LNCaP clone FGC (cell line): ENCODE measurements at regions not wholly inside any gene's neighbourhood (a gene's known extent, or its start where the extent isn't known, plus 50 kb on each side); places are given as distances from the start of the nearest gene placed in this dataset.

ENCODE experiments used
- DNase-seq: peaks from one replicate; pipeline ENCODE4 v3.0.0-alpha.2; 2011; ENCODE audit warnings: low read depth
- H3K4me3 ChIP-seq: 2 replicates; pipeline ENCODE4 v1.5.1; 2011; ENCODE audit warnings: mild to moderate bottlenecking, low read depth, low read length, control low read depth
- CTCF ChIP-seq: IDR thresholded peaks from 2 replicates; pipeline ENCODE4 v1.5.1; 2012; ENCODE audit warnings: mild to moderate bottlenecking; ENCODE audit not compliant: control insufficient read depth, insufficient read depth; ENCODE audit errors: extremely low read depth

DNA sequence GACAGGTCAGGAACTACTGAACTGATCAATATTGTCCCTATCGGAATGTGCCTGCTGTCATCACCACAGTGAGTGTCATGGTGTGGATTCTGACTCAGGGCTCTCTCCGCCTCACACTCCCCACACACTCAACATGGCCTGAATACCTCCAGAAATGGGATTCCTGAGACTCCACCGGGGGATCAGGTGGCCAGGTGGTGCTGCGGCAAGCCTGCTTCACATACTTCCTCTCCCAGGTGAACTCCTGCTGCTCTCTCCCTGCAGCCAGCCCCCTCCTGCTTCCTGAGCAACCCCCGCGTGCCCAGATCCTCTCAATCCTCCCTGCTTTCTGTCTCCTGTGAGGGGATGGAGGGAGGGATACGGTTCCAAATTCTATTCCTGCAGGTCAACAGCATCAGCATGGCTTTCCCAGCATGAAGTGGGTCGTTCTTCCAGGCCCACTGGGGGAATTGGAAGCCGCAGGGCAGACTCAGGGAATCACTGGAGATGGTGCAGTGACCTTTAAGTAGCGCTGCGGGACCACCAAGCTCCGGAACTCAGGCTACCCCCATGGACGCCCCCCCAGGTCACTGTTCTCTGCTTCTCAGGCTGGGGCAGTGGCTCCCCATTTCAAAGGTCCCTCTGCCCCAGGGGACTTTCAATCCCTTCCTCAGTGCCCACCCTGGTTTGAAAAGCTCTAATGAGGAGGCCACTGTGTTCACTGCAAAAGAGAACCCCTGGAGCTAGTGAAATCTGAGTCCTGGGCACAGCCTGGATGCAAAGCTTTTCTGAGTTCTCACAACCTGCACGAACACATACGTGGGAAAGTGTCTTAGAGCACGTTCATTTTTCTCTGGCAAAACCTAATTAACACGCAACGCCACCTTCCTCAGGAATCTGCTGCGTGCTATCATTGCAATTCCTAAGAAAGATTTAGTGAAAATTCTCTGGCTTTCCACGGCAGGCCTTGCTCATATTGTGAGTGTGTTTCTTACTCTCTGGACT, 168.4 kb downstream of the ZFP36L2 start:
- no peak for TF ChIP-seq CTCF
- no peak overlapping the region for H3K4me3 ChIP-seq
- no peak for DNase-seq

DNA sequence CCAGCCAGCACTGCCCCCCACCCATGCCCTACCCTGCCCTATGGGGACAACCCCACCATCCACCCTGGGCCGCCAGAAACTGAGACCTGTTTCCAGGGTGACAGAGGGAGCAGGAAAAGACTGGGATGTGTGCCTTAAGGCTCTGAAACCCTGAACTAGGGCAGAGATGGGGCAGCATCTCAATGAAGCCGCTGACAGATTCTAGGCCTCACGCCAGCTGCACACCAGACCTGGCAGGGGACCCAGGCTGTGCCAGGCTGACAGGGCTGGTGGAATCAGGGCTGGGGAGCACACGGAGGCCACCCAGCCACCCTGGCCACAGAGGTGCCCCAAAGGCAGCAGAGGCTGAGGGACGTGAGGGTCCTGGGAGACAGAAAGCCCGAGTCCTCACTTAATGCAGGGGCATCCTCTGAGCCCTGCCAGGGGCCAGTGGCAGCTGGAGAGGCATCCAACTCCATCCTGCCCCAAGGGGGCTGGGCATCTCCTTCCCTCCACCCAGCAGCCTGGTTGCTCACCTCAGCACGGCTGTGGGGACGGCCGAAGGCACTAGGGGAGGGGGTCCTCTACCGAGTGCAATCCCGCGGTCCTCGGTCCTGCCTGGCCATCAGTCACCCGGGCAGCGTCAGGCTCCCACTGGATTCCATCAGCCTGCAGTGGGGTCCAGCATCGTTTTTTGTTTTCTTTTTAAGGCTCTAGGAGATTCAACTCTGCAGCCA, 169.2 kb downstream of the ZFP36L2 start:
- no peak for DNase-seq
- no peak overlapping the region for H3K4me3 ChIP-seq
- TF ChIP-seq CTCF = no peak

DNA sequence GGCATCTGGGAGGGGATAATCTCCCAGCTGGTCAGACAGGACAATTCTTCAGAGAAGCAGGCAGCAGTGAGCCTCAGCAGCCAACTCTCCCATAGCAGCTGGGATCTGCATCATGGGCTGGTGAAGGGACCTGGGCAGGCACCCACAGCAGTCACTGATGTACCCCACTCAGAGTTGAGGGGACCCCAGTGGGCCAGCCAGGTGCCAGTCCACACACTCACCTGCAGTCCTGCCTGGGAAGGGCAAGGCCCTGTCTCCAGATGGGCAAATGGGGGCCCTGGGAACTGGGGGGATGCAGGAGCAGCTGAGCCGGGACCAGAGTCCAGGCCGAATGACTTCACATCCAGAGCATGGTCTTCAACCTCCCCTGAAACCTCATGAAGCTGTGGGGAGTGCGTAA, 170.4 kb downstream of the ZFP36L2 start:
- H3K4me3 ChIP-seq = no peak overlapping the region
- no peak for DNase-seq
- no peak for TF ChIP-seq CTCF

DNA sequence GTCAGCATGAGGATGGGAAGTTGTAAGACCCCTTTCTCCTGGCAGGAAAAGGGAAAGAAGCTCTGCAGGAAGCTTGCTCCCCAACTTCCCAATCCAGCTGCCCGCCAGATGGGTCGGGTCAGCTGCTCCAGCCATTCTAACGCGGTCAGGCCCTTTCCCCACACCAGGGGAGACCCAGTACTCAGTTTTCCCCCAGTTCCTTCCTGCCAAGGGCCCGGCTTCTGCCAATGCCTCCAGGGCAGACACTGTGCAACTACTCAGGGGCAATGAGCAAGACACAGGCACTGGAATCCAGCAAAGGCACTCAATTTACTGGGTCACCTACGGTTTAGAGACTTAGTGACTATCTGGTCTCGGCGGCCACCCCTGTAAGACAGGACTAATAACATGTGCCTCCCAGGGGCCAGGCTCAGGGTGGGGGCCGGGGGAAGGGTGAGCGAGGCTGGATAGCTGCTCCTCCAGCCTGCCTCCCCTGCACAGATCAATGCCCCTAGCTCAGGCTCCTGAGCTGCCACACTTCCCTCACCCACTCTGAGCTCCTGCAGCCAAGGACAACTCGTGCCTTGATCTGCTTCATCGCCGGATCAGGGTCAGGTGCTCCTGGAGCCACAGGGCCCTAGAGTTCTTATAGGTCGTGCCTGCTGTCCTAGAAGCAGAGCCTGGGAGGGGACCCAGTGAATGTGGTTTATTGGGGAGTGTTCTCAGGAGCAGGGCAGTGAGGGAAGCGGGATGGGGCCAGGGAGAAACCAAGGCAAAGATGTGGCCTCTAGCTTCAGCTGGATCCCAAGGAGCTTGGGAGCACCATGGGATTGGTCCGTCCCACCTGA, 171.1 kb downstream of the ZFP36L2 start:
- no peak for DNase-seq
- no peak overlapping the region for H3K4me3 ChIP-seq
- no peak for TF ChIP-seq CTCF

GRCh38 chr2:43054367-43054766, 172.0 kb downstream of the ZFP36L2 start:
- DNase-seq = no peak
- no peak for TF ChIP-seq CTCF
- H3K4me3 ChIP-seq = no peak overlapping the region

DNA sequence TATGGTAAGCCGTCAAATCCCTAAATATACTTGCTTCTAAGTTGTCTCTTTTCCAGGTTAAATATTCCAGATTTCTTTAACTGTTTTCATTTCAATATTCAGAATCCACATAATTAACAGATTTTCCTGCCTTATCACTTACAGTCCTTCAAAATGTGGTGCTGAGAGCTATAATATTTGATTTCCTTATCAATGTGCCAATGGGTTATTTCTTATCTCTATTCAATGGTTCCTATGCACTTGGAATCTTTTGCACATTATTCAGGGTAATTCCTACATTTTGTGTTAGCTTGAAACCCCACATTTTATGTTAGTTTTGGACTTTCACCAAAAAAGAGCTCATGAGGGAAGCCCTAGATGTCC, 173.5 kb downstream of the ZFP36L2 start:
- no peak for TF ChIP-seq CTCF
- no peak for DNase-seq

More for the DNA sequence above, 173.5 kb downstream of the ZFP36L2 start:
- no peak overlapping the region for H3K4me3 ChIP-seq
